ENCODE measurements at regions not wholly inside any gene's neighbourhood (a gene's known extent, or its start where the extent isn't known, plus 50 kb on each side); places are given as distances from the start of the nearest gene placed in this dataset.

DNA sequence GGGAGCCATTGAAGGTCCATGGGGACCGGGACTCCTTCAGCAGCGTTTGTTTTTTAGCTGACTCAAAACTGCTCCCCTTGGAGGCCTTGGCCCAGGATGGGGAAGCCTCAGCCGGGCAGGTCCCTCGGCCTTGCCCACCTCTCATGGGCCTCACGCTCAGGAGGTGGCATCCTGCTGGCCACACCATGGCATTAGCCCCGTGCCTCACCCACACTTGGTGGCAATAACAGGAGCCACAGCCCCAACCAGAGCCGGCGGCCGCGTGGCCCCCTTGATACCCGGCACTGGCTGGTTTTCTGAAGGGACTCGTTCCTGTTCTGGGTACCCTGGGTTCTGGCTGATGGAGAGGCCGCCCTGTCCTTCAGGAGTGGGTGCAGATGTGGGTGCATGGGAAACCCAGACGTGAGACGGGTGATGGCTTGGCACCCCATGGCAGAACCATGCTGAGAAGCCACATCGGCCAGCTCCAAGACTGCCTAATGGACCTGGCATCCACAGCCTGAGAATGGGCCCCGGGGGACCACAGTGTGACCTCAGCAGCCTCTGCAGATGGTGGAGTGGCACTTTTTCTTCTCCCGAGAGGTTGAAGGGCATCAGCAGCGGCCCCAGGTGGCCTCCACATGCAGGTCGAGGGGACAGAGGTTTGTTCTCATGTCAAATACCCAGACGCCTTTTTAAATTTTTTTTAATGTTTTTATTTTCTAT lies 49.8 kb upstream of the PPARA start:
- no peak for TF ChIP-seq CTCF (conservative IDR thresholded peaks at IDR 0.05; ENCODE audit: low read depth, low read length)
- no peaks in the 10 kb centered on the region for H3K79me2 ChIP-seq (ENCODE audit: insufficient read depth, low read depth)
- H3K4me3 ChIP-seq (IDR thresholded peaks at IDR 0.05; ENCODE audit: insufficient read depth, low read depth, low read length): no peak overlapping the region
- no peaks in the 10 kb centered on the region for H4K20me1 ChIP-seq (ENCODE audit: insufficient read depth)
- H3K9ac ChIP-seq: no peak overlapping the region
- H3K36me3 ChIP-seq (ENCODE audit: insufficient read depth): no peaks in the 10 kb centered on the region
- no peak overlapping the region for H2AFZ ChIP-seq (ENCODE audit: low read depth)
- H3K4me1 ChIP-seq (ENCODE audit: low read depth, poor library complexity, severe bottlenecking): no peaks in the 10 kb centered on the region
- H3K27me3 ChIP-seq (ENCODE audit: insufficient read depth, low read depth): no peaks in the 10 kb centered on the region
- H3K27ac ChIP-seq: no peak overlapping the region
- no peak overlapping the region for H3K4me2 ChIP-seq

Data from KMS-11 (cell line).